ENCODE measurements at regions not wholly inside any gene's neighbourhood (a gene's known extent, or its start where the extent isn't known, plus 50 kb on each side); places are given as distances from the start of the nearest gene placed in this dataset.

DNA sequence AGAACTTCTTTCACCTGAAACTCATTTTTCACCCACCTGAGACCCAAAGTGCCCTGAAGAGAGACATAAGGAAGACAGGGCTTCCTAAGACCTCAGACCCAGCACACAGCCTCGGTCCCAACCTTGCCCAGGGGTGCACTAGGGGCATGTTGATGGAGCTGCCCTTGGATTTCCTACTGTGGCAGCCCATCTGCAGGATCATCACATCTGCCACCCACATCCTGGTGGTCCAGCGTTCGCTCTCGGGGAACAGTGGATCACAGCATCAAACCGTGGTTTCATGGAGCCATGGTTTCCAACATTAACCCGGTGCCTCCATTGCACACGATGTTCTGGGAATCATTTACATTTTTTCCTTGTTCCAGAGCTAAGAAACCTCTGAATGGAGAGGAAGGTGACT lies 186.4 kb downstream of the TFCP2L1 start:
- no peaks in the 10 kb centered on the region for H3K9me3 ChIP-seq (ENCODE audit: low read length)
- H3K27ac ChIP-seq (ENCODE audit: extremely low read length, insufficient read depth, low read length), result no peak overlapping the region
- no TSS peak for BruUV-seq (replicated peaks)
- no peak overlapping the region for H3K4me3 ChIP-seq (replicated peaks in 1 of 3; ENCODE audit: insufficient read depth in 1 of 3, low read depth in 2 of 3, low read length in 3 of 3)
- ChIA-PET CTCF (ENCODE audit: low intra/inter-chr PET ratio, low total read pairs) (no interaction called here), POLR2A (no interaction called here)
- H3K4me2 ChIP-seq (ENCODE audit: low read depth, low read length), result no peak overlapping the region
- intact Hi-C loops (cut with micrococcal nuclease; ENCODE audit: unreplicated experiment) (no loop called here), in situ Hi-C loops (cut with HindIII; ENCODE audit: extremely low pct_ligation_motif_present, low pct_unique_long_range_greater_than_20kb) (loop anchor here (10.0 kb wide), 2 partner anchors 226 to 256 kb away; no protein-coding TSS in a partner anchor)
- no peaks in the 10 kb centered on the region for H4K20me1 ChIP-seq (ENCODE audit: insufficient read depth, low read length)
- no peaks in the 10 kb centered on the region for H3K36me3 ChIP-seq (replicated peaks in 1 of 2; ENCODE audit: control insufficient read depth in 1 of 2, insufficient read depth in 2 of 2, low read length in 2 of 2)
- no peak for TF ChIP-seq ZMAT3 (CRISPR knock-in tag; conservative IDR thresholded peaks at IDR 0.05)
- TF ChIP-seq, protein P1, sequence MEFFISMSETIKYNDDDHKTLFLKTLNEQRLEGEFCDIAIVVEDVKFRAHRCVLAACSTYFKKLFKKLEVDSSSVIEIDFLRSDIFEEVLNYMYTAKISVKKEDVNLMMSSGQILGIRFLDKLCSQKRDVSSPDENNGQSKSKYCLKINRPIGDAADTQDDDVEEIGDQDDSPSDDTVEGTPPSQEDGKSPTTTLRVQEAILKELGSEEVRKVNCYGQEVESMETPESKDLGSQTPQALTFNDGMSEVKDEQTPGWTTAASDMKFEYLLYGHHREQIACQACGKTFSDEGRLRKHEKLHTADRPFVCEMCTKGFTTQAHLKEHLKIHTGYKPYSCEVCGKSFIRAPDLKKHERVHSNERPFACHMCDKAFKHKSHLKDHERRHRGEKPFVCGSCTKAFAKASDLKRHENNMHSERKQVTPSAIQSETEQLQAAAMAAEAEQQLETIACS (CRISPR knock-in tag; IDR thresholded peaks at IDR 0.05), result no peak
- no peaks in the 10 kb centered on the region for H3K79me2 ChIP-seq (ENCODE audit: insufficient read depth, low read length)
- H3K9ac ChIP-seq (ENCODE audit: insufficient read depth, low read depth, low read length), result no peak overlapping the region
- no peak for ATAC-seq
- 0% methylated on average over 7 of the region's 7 CpGs for WGBS (ENCODE audit: low lambda C conversion rate)
- no peak overlapping the region for H2AFZ ChIP-seq (ENCODE audit: low read length)
- FAIRE-seq, result no peak
- H3K4me1 ChIP-seq (ENCODE audit: insufficient read depth, low read length), result no peaks in the 10 kb centered on the region
- H3K27me3 ChIP-seq (ENCODE audit: control insufficient read depth in 1 of 2, insufficient read depth in 2 of 2, low read length in 2 of 2), result peaks cover 16 to 61% of the 10 kb centered on the region in 2 experiments; a peak in 3 of 5 replicates
- DNase-seq (ENCODE audit: low spot score), result no peak

DNA sequence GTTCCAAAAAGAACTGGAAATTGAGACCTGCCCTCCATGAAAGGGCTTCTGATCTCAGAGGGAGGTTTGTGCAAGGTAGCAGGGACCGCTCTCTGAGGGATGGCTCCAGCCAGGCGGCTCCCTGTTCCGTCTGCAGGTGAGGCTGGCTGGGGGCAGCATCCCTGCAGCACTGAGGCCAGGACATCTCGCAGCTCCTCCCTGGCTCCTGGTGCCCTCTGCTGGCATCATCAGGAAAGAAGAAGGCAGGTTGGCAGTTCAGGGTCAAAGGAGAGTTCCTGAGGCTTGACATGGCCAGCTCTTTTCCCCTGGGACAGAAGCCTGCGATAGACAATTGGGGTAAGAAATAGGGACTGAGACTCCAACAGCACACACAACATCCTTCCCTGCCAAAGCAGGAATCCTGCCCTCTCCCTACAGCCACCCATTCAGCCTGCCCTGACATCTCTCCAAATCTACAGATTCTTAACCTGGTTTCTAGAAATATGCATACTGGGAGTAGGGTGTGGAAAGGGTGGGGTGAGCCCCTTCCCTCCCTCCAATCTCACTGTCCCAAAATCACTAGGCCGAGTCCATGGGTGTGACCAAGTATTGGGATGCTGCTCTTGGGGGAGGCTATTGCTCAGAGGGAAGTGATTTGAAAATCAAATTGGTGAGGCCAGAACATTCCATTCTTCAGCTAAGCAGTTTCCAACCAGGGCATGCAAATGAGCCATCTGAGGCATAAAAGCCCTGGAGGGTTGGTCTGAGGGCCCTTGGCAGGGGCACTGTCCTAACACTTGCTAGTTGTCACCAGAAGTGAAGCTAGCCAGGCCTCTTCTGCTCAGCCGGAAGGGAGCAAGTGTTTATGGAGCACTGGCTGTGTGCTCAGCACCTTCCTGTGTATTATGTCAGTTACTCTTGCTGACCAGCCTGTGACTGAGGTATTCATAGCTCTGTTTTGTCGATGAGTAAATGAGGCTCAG lies 185.4 kb downstream of the TFCP2L1 start:
- Histone ChIP-seq H3K79me2 (ENCODE audit: insufficient read depth, low read length) (no peaks in the 10 kb centered on the region), H2AFZ (ENCODE audit: low read length) (no peak overlapping the region), H3K27me3 (ENCODE audit: control insufficient read depth in 1 of 2, insufficient read depth in 2 of 2, low read length in 2 of 2) (peaks cover 16 to 57% of the 10 kb centered on the region in 2 experiments; a peak in 3 of 5 replicates), H3K4me1 (ENCODE audit: insufficient read depth, low read length) (no peaks in the 10 kb centered on the region), H3K9ac (ENCODE audit: insufficient read depth, low read depth, low read length) (no peak overlapping the region), H4K20me1 (ENCODE audit: insufficient read depth, low read length) (no peaks in the 10 kb centered on the region), H3K4me2 (ENCODE audit: low read depth, low read length) (no peak overlapping the region), H3K4me3 (replicated peaks in 1 of 3; ENCODE audit: insufficient read depth in 1 of 3, low read depth in 2 of 3, low read length in 3 of 3) (no peak overlapping the region), H3K9me3 (ENCODE audit: low read length) (no peaks in the 10 kb centered on the region), H3K36me3 (replicated peaks in 1 of 2; ENCODE audit: control insufficient read depth in 1 of 2, insufficient read depth in 2 of 2, low read length in 2 of 2) (no peaks in the 10 kb centered on the region), H3K27ac (ENCODE audit: extremely low read length, insufficient read depth, low read length) (no peak overlapping the region)
- ChIA-PET POLR2A (no interaction called here), CTCF (ENCODE audit: low intra/inter-chr PET ratio, low total read pairs) (interaction anchor here (1.2 kb wide), 1 partner anchor 15 kb away, joined by 3 read pairs; no protein-coding TSS in a partner anchor)
- intact Hi-C loops (cut with micrococcal nuclease; ENCODE audit: unreplicated experiment) (no loop called here), in situ Hi-C loops (cut with HindIII; ENCODE audit: extremely low pct_ligation_motif_present, low pct_unique_long_range_greater_than_20kb) (loop anchor here (10.0 kb wide), 2 partner anchors 225 to 255 kb away; no protein-coding TSS in a partner anchor)
- ATAC-seq (peak; percentile 62), FAIRE-seq (no peak), DNase-seq (ENCODE audit: low spot score) (no peak)
- no TSS peak for BruUV-seq (replicated peaks)
- WGBS (ENCODE audit: low lambda C conversion rate), result 38% methylated on average over 7 of the region's 8 CpGs
- TF ChIP-seq, protein P2, sequence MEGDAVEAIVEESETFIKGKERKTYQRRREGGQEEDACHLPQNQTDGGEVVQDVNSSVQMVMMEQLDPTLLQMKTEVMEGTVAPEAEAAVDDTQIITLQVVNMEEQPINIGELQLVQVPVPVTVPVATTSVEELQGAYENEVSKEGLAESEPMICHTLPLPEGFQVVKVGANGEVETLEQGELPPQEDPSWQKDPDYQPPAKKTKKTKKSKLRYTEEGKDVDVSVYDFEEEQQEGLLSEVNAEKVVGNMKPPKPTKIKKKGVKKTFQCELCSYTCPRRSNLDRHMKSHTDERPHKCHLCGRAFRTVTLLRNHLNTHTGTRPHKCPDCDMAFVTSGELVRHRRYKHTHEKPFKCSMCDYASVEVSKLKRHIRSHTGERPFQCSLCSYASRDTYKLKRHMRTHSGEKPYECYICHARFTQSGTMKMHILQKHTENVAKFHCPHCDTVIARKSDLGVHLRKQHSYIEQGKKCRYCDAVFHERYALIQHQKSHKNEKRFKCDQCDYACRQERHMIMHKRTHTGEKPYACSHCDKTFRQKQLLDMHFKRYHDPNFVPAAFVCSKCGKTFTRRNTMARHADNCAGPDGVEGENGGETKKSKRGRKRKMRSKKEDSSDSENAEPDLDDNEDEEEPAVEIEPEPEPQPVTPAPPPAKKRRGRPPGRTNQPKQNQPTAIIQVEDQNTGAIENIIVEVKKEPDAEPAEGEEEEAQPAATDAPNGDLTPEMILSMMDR (CRISPR knock-in tag; IDR thresholded peaks at IDR 0.05), result peak; percentile 61
- TF ChIP-seq, protein P3, sequence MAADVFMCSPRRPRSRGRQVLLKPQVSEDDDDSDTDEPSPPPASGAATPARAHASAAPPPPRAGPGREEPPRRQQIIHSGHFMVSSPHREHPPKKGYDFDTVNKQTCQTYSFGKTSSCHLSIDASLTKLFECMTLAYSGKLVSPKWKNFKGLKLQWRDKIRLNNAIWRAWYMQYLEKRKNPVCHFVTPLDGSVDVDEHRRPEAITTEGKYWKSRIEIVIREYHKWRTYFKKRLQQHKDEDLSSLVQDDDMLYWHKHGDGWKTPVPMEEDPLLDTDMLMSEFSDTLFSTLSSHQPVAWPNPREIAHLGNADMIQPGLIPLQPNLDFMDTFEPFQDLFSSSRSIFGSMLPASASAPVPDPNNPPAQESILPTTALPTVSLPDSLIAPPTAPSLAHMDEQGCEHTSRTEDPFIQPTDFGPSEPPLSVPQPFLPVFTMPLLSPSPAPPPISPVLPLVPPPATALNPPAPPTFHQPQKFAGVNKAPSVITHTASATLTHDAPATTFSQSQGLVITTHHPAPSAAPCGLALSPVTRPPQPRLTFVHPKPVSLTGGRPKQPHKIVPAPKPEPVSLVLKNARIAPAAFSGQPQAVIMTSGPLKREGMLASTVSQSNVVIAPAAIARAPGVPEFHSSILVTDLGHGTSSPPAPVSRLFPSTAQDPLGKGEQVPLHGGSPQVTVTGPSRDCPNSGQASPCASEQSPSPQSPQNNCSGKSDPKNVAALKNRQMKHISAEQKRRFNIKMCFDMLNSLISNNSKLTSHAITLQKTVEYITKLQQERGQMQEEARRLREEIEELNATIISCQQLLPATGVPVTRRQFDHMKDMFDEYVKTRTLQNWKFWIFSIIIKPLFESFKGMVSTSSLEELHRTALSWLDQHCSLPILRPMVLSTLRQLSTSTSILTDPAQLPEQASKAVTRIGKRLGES (CRISPR knock-in tag; IDR thresholded peaks at IDR 0.05; ENCODE audit: borderline replicate concordance), result no peak
- no peak for TF ChIP-seq KMT2A (CRISPR knock-in tag; IDR thresholded peaks at IDR 0.05)
- no peak for TF ChIP-seq NFIB (CRISPR knock-in tag; IDR thresholded peaks at IDR 0.05; ENCODE audit: borderline replicate concordance)
- TF ChIP-seq MAFK (conservative IDR thresholded peaks at IDR 0.05 in 1 of 2, IDR thresholded peaks at IDR 0.05 in 1 of 2; ENCODE audit: low read length in 2 of 2), result no peak
- TF ChIP-seq XRCC5 (optimal IDR thresholded peaks at IDR 0.05; ENCODE audit: low read length), result peak; percentile 52
- no peak for TF ChIP-seq MYC (CRISPR knock-in tag; IDR thresholded peaks at IDR 0.05; ENCODE audit: borderline replicate concordance)
- peak; percentile 37 for TF ChIP-seq STAG1 (CRISPR knock-in tag; IDR thresholded peaks at IDR 0.05)
- TF ChIP-seq ZNF570 (CRISPR knock-in tag; IDR thresholded peaks at IDR 0.05; ENCODE audit: borderline replicate concordance), result no peak

All from HepG2 (cell line).